Endodermal cell (in vitro differentiated cells): ENCODE measurements at regions not wholly inside any gene's neighbourhood (a gene's known extent, or its start where the extent isn't known, plus 50 kb on each side); places are given as distances from the start of the nearest gene placed in this dataset.

Source experiments
- DNase-seq: peaks from one replicate; pipeline ENCODE4 v3.0.0-alpha.2; 2017
- H3K27ac ChIP-seq: 2 replicates; pipeline ENCODE4 v1.5.1; 2013; ENCODE audit warnings: mild to moderate bottlenecking, low read depth, low read length, moderate library complexity
- H3K27me3 ChIP-seq: 2 replicates; pipeline ENCODE4 v1.6.1; 2013; ENCODE audit warnings: mild to moderate bottlenecking, low read length, moderate library complexity; ENCODE audit not compliant: insufficient read depth, control insufficient read depth, poor library complexity, severe bottlenecking
- H3K36me3 ChIP-seq: 2 replicates; pipeline ENCODE4 v1.7.0; 2013; ENCODE audit warnings: mild to moderate bottlenecking, low read length, moderate library complexity; ENCODE audit not compliant: control insufficient read depth, insufficient read depth
- H3K4me1 ChIP-seq: one replicate; pipeline ENCODE4 v1.7.0; 2013; ENCODE audit warnings: low read length; ENCODE audit not compliant: control insufficient read depth, insufficient read depth
- H3K4me3 ChIP-seq: 2 replicates; pipeline ENCODE4 v1.5.1; 2013; ENCODE audit warnings: mild to moderate bottlenecking, low read length, moderate library complexity
- H3K9ac ChIP-seq: 2 replicates; pipeline ENCODE4 v1.6.1; 2013; ENCODE audit warnings: mild to moderate bottlenecking, low read length, moderate library complexity; ENCODE audit not compliant: poor library complexity, severe bottlenecking; ENCODE audit errors: extremely low read depth
- H3K9me3 ChIP-seq: 2 replicates; pipeline ENCODE4 v1.6.1; 2013; ENCODE audit warnings: mild to moderate bottlenecking, low read length, moderate library complexity; ENCODE audit not compliant: control insufficient read depth
- H3K27ac Mint-ChIP-seq: 2 replicates; pipeline ENCODE4 v1.8.0; 2020; ENCODE audit warnings: mixed read lengths
- H3K27me3 Mint-ChIP-seq: 2 replicates; pipeline ENCODE4 v1.8.0; 2021; ENCODE audit warnings: mild to moderate bottlenecking, mixed read lengths; ENCODE audit not compliant: insufficient read depth
- H3K36me3 Mint-ChIP-seq: 2 replicates; pipeline ENCODE4 v1.8.0; 2020; ENCODE audit warnings: low read depth, mixed read lengths
- H3K4me1 Mint-ChIP-seq: 2 replicates; pipeline ENCODE4 v1.8.0; 2020; ENCODE audit warnings: mixed read lengths
- H3K4me3 Mint-ChIP-seq: 2 replicates; pipeline ENCODE4 v1.8.0; 2020; ENCODE audit warnings: mild to moderate bottlenecking, moderate library complexity, mixed read lengths
- H3K9me3 Mint-ChIP-seq: 2 replicates; pipeline ENCODE4 v1.8.0; 2020; ENCODE audit warnings: mild to moderate bottlenecking, mixed read lengths
- WGBS, 2 experiments: methylation state at CpG; one replicate each; pipeline versions ENCODE4 v1.1.5 to v1.1.7; 2013; ENCODE audit warnings: missing lambda C conversion rate in 2 of 2, mixed read lengths in 1 of 2; ENCODE audit not compliant: insufficient coverage in 1 of 2, insufficient read length in 1 of 2; 5-methylcytosine and 5-hydroxymethylcytosine counted together
- TF ChIP-seq, protein P1 (sequence below): fragments of 200-600 bp; sonication (generic); conservative IDR thresholded peaks from 2 replicates; pipeline ENCODE4 v1.5.0; 2021; ENCODE audit warnings: antibody characterized with exemption, mild to moderate bottlenecking

- Mint-ChIP-seq H3K9me3 (no peaks in the 10 kb centered on the region), H3K36me3 (no peaks in the 10 kb centered on the region), H3K27me3 (no peaks in the 10 kb centered on the region), H3K4me1 (peaks cover 37% of the 10 kb centered on the region), H3K27ac (peak overlapping the region; percentile 11), H3K4me3 (no peak overlapping the region)
- Histone ChIP-seq H3K4me1 (no peaks in the 10 kb centered on the region), H3K9ac (no peak overlapping the region), H3K4me3 (no peak overlapping the region), H3K27ac (no peak overlapping the region), H3K36me3 (no peaks in the 10 kb centered on the region), H3K9me3 (no peaks in the 10 kb centered on the region), H3K27me3 (no peaks in the 10 kb centered on the region)
- 88 to 94% methylated on average over 3 of the region's 4 CpGs for WGBS, 2 experiments
- DNase-seq, result no peak
- TF ChIP-seq, protein P1, sequence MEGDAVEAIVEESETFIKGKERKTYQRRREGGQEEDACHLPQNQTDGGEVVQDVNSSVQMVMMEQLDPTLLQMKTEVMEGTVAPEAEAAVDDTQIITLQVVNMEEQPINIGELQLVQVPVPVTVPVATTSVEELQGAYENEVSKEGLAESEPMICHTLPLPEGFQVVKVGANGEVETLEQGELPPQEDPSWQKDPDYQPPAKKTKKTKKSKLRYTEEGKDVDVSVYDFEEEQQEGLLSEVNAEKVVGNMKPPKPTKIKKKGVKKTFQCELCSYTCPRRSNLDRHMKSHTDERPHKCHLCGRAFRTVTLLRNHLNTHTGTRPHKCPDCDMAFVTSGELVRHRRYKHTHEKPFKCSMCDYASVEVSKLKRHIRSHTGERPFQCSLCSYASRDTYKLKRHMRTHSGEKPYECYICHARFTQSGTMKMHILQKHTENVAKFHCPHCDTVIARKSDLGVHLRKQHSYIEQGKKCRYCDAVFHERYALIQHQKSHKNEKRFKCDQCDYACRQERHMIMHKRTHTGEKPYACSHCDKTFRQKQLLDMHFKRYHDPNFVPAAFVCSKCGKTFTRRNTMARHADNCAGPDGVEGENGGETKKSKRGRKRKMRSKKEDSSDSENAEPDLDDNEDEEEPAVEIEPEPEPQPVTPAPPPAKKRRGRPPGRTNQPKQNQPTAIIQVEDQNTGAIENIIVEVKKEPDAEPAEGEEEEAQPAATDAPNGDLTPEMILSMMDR, result no peak
Measured at GRCh38 chr12:123092866-123093265, 58.0 kb downstream of the PITPNM2 start.

DNA sequence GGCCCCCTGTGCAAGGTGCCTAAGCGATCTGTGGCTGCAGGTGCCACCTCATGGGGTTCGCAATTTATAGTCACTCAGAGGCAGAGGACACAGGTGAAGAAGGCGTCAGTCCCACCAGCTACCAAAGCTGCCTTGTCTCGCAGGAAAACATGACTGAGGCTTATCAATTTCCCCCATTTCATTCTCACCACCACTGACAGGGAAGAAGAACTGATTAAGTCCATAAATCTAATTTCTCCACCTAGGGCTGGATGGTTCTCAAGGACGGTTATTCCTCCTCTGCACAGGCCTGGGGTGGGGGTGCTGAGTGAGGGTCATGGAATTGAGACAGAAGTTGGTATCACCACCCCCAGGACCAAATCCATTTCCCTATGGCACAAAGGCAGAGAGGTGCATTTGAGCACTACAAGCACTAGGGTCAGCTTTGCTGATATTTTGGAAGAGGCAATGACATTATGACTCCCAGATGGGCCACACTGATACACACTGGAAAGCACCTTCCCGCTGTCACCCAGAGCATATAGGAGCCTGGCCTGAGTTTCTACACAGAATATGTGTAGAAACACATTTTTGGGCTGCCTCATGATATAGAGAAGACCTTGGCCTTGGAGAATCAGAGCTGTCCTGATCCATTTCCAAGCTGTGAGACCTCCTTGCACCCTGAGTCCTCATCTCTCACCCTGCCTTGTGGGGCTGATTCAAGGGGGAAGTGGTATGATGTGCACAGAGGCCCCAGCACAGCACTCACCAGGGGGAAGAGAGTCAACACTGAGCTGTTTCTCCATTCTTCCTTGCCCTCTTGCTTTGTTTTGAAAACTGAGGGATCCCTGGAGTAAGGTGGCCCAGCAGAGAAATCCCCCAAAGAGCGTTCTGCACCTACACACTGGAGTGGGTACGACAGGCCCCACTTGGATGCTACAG, 59.4 kb downstream of the PITPNM2 start:
- no peaks in the 10 kb centered on the region for H3K36me3 ChIP-seq
- no peak overlapping the region for H3K27ac ChIP-seq
- no peak overlapping the region for H3K9ac ChIP-seq
- H3K4me3 Mint-ChIP-seq, result no peak overlapping the region
- no peaks in the 10 kb centered on the region for H3K27me3 Mint-ChIP-seq
- H3K4me1 ChIP-seq, result no peaks in the 10 kb centered on the region
- peak overlapping the region; percentile 33 for H3K27ac Mint-ChIP-seq
- TF ChIP-seq, protein P1, result no peak
- H3K4me1 Mint-ChIP-seq, result peaks cover 37% of the 10 kb centered on the region
- H3K36me3 Mint-ChIP-seq, result no peaks in the 10 kb centered on the region
- H3K27me3 ChIP-seq, result no peaks in the 10 kb centered on the region
- H3K9me3 Mint-ChIP-seq, result no peaks in the 10 kb centered on the region
- H3K4me3 ChIP-seq, result no peak overlapping the region
- DNase-seq, result no peak
- 92 to 96% methylated on average over 4 to 8 of the region's 8 CpGs for WGBS, 2 experiments
- no peaks in the 10 kb centered on the region for H3K9me3 ChIP-seq

DNA sequence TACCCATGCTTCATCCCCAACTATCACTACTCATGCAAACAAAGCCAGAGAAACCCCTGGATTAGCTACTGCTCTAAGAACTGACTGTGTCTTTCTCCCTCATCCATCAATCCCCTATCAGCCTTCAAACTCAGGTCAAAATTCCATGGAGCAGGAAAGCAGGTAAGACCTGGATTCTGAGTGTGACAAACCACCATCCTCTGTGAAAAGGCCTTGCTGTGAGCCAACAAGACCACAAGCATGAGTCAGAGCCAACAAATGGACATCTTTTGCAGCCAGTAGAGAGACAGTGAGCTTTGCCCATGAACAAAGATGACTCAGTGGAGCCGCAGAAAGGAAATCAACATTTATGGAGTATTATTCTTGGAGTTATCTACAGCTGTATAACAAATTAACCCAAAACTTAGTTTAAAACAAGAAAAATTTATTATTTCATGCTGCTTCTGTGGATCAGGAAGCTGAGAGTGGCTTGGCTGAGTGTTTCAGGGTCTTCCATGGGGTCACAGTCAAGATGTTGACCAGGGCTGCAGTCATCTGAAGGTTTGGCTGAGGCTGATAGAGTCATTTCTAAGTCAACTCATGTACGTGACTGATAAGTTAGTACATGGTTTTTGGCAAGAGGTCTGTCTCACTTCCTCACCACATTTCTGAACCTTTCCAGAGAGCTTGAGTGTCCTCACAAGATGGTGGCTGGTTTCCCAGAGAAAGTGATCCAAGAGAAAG, 61.1 kb downstream of the PITPNM2 start:
- DNase-seq, result no peak
- no peaks in the 10 kb centered on the region for H3K36me3 Mint-ChIP-seq
- peaks cover 22% of the 10 kb centered on the region for H3K4me1 Mint-ChIP-seq
- Histone ChIP-seq H3K9me3 (no peaks in the 10 kb centered on the region), H3K4me3 (no peak overlapping the region), H3K36me3 (no peaks in the 10 kb centered on the region), H3K27ac (no peak overlapping the region), H3K4me1 (no peaks in the 10 kb centered on the region), H3K9ac (no peak overlapping the region), H3K27me3 (no peaks in the 10 kb centered on the region)
- no peak overlapping the region for H3K4me3 Mint-ChIP-seq
- no peak overlapping the region for H3K27ac Mint-ChIP-seq
- 98% methylated on average over 2 of the region's 2 CpGs; no CpG with 5 or more reads in 1 of the 2 experiments for WGBS, 2 experiments
- no peaks in the 10 kb centered on the region for H3K9me3 Mint-ChIP-seq
- no peaks in the 10 kb centered on the region for H3K27me3 Mint-ChIP-seq
- TF ChIP-seq, protein P1, result no peak
